OCI-M2 (cell line): ENCODE measurements at regions not wholly inside any gene's neighbourhood (a gene's known extent, or its start where the extent isn't known, plus 50 kb on each side); places are given as distances from the start of the nearest gene placed in this dataset.
A peak's percentile ranks its signal among the peaks of the same experiment; 100 is the strongest.

ENCODE experiments used
- DNase-seq: peaks from one replicate; lab custom pipeline; 2025; ENCODE audit not compliant: unreplicated experiment; lab: John Stamatoyannopoulos, UW

DNA sequence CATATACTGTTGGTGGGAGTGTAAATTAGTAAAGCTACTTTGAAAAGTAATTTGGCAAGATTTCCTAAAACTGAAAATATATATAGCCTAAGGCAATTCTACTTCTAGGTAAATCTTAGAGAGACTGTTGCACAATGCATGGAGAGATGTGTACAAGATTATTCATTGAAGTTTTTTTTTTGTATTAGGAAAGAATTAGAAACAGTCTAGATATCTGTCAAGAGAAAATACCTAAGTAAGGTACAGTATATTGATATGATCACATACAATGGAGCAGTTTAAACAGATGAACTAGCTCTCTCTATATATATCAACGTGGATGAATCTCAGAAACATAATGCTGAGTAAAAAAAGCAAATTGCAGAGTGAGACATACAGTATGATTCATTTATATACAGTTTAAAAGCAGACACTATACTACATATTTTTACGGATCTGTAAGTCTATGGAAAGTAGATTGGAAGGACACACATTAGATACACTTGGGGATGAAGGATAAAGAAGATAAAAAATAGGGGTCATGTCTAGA is 59.3 kb upstream of the ACVR1 start:
- DNase-seq: no peak

DNA sequence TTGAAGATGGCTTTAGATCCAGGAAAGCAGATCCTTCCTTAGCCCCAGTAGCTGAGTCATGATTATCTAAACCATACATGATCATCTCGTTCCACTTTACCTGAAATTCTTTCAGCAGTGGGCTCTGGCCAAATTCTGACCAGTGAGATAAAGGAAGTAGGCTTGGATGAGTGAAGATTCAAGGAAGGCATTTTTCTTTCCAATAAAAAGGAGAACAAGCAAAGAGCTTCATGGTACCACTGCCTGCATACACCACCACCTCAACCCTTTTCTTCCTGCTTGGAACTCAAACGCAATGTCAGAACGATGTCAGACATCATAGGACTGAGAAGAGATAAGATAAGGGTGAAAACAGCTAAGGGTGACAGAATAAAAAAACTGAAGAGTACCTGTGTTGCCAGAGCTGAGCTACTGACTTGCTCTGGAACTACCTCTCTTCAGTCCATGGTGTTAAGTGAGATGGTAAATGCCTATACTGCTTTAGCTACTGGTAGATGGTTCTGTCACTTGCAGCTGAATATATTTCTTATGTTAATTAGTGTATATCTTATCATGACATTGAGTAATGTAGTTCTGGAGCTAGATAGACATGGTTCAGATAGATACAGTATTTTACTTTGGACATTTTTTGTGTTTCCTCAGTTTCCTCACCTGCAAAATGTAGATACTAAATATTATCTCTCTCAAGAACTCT is 58.7 kb upstream of the ACVR1 start:
- DNase-seq: no peak

DNA sequence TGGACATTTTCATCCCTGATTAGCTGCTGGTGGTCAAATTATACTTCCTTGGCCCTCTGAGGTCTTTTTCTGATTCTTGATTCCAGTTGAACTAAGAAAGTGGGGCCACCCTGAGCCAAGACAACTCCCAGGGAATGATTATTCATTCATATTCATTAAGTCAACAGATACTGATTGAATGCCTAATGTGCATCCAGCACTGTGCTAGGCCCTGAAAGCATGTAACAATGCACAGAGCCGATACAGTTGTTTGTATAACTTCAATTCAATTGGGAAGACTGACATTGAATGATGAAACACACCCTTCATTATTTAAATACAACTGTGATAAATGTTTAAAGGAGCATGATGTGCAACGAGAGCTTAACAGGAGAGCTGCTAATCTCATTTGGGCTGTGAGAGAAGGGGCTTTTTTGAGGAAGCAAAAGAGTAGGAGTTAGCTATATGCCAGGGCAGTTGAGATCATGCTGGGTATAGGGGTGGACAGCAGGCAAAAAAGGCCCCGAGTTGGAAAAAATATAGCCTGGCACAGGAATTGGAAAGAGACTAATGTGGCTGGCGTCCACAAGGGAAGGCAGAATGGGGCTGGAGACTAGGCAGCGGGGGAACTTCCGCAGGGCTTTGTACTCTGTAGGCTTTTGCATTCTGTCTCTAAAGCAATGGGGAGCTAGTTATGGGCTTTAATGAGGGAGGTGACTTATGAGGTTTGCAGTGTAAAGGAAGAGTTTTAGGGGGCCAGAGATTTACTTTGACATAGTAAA is 57.2 kb upstream of the ACVR1 start:
- no peak for DNase-seq

DNA sequence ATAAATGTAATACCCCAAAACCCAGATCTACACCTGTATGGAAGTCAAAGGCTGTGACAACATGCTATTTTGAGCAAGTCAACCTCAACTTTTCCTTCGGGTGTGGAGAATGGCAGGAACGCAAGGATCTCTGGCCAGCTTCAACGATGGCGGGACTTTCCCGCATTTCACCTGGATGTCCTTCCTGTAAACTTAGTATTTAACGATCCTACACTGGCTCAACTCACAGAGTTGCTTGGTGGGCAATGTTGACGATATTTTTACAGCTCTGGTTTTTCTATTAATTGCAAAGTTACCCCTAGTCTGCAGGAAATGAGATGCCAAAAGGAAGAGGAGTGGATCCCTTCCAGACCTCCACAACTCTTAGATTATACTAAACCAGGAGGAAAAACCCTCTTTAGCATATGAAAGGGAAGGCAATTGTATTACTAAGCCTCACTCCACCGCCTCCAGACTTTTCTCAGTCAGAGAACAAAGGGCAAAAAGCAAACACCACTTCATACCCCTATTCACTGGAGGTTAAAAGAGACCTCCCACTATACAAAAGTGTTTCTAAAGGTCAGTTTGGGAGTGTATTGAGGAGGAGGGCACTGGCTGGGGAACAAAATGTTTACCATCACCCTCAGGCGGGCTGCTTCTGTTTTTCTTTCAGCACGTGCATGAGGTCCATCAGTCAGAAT is 56.5 kb upstream of the ACVR1 start:
- no peak for DNase-seq

DNA sequence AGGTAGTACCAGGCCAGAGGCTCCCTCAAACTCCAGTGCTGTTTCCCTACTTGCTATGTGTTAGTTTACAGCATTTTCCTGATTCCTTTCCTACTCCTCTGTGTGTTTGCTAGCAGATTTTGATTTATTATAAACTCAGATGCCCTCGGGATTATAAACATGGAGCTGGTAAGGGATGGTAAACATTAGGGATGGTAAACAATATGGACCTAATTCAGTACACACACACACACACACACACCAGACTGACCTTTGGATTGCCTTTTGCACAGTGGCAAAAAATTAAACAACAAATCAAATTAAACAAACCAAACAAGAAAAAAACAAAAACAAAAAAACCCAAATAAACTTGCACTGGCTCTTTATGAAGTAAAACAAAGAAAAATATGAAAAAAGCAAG is 55.4 kb upstream of the ACVR1 start:
- DNase-seq: no peak

DNA sequence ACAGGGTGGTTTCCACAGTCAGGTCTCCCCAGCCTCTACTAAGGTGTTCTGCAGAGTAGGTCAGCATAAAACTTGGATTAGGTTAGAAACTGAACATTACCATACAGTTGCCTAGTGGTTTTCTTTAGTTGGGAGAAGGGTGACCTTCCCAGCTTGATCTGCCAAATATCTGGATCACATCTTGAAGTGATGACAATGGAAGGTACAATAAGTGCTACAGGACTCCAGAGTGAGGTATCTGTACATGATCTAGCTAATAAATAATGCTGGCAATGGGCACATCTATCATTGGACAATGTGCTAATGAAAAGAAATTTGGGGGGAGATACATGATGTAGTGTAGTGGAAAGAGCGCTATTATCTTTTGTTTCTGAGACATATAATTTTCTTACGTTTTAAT is 54.6 kb upstream of the ACVR1 start:
- DNase-seq: no peak

DNA sequence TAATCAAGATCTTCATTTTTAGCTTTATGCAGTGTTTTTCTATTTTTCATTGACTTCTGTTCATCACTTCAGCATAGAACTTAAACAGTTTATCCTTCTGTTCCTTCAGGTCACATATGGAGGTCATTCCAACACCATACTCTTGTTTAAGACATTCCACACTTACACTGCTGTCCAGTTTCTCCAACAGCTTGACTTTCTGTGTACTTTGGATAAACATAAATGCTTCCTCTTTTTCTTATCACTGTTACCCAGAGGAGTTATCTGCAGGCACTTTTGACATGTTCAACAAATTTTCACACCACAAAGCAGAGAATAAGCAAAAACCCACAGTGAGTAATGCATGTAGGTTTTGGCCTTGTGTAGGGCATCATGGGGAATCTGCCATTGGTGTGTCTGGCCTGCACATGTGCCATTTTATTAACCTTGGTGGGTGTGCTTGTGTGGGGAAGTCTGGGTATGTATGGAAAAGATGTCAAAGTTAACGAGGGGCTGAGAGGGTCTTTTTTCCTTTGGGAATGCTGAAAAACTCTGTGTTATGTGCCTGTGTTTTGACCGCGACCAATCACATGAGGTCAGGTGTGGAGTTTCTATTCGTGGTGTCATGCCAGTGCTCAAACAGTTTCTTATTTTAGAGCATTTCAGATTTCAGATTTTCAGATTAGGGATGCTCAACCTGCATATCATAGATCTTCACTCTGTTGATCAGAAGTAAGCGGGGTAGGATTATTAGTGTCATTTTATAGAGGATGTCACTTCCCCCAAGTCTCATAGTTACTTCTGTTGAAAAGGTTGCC is 53.9 kb upstream of the ACVR1 start:
- peak; percentile 54 for DNase-seq

DNA sequence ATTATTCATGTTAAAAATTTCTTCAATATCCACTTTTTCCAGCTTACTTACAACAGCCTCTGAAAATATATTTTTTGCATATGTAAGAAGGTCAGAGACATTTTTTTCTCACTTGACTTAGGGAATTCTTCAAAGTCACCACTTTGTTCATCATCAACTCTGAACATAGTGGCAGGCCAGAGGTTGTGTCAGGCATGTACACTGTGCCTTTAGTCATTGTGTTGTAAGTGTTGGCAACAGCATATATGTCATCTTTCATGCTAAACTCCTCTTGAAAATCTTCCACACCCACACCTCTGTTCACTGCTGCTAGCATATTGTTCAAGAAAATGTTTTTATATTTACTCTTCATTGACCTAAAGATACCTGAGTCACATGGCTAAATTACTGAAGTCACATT is 52.2 kb upstream of the ACVR1 start:
- DNase-seq: no peak

DNA sequence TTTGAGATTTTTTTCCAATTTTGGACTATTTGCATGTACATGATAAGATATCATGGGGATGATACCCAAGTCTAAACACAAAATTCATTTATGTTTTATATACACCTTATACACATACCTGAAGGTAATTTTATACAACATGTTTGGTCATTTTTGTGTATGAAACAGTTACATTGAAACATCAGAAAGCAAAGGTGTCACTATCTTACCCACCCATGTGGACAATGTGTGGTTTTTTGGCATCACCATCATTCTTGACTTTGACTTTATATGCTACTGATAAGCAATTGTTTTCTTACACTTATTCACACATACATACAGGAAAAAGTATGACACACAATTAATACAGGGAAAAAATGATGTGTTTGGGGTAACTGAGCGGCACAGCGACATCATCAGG is 51.0 kb upstream of the ACVR1 start:
- DNase-seq: no peak
